RWPE1 (cell line): ENCODE measurements at regions not wholly inside any gene's neighbourhood (a gene's known extent, or its start where the extent isn't known, plus 50 kb on each side); places are given as distances from the start of the nearest gene placed in this dataset.

ENCODE experiments used
- CTCF ChIA-PET: fragments of 350-600 bp; sonication (Branson Sonifier 250); formaldehyde crosslinking; extraction: SDS; loops from one replicate; lab custom pipeline; 2021; lab: Yijun Ruan, JAX
- POLR2A ChIA-PET: fragments of 400-600 bp; formaldehyde crosslinking; extraction: SDS; loops from one replicate; lab custom pipeline; 2020; ENCODE audit warnings: antibody characterized with exemption; ENCODE audit not compliant: low non-redundant PET; lab: Yijun Ruan, JAX
- DNase-seq: peaks from one replicate; pipeline ENCODE4 v3.0.0; 2012; ENCODE audit warnings: low spot score
- H3K27ac ChIP-seq: fragments of 450-650 bp; 2 replicates; pipeline ENCODE4 v1.5.1; 2017
- CTCF ChIP-seq: fragments of 450-650 bp; conservative IDR thresholded peaks from 2 replicates; pipeline ENCODE4 v1.5.1; 2017; ENCODE audit warnings: low read depth, mild to moderate bottlenecking

DNA sequence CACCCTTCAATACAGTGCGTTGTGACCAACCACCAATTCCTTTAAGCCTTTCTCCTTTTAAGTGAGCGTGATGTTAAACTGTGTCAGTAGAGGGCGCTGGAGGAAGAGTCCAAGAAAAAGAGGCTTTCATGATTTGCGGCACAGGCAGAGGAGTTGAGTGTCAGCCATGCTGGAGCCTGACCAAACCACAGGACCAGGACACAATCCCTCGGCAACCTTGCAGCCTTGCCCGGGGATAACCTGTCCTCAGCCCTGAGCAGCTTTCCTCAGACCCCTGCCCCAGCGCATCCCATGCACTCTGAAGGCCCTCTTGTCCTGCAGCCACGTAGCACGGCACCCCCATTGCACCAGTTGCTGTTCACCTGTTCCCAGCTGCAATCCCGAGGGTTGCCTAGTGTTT is 53.5 kb upstream of the SMIM31 start:
- no peak for DNase-seq

DNA sequence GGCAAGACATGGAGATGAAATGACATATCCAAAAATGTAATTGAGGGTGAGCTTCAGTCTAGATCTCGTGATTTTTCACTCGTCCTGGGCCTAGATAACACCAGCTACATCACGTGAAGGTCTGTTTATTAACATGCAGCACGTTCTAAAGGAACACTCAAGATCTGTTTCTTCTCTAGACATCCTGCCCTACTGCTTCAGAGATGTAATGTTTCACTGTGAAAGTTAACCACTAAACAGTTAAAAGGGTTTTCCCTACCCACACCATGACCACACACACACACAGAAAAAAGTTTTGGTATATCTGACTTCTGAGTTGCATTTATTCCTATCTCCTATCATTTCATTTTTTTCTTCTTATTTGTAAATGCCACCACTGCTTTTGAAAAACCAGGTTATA is 52.3 kb upstream of the SMIM31 start:
- H3K27ac ChIP-seq, result no peak overlapping the region
- DNase-seq, result no peak
- POLR2A ChIA-PET, result no interaction called here
- CTCF ChIA-PET, result no interaction called here
- TF ChIP-seq CTCF, result no peak

More for the DNA sequence above, 53.5 kb upstream of the SMIM31 start:
- CTCF ChIA-PET, result no interaction called here
- H3K27ac ChIP-seq, result no peak overlapping the region
- TF ChIP-seq CTCF, result no peak
- POLR2A ChIA-PET, result no interaction called here
